H9 (cell line): ENCODE measurements at regions not wholly inside any gene's neighbourhood (a gene's known extent, or its start where the extent isn't known, plus 50 kb on each side); places are given as distances from the start of the nearest gene placed in this dataset.

ENCODE experiments used
- DNase-seq: peaks from one replicate; pipeline ENCODE4 v3.0.0-alpha.2; 2017
- H2AFZ ChIP-seq: one replicate; pipeline ENCODE4 v1.6.1; 2013; ENCODE audit warnings: mild to moderate bottlenecking, low read length, control low read depth, moderate library complexity
- H2AK5ac ChIP-seq: 2 replicates; pipeline ENCODE4 v1.6.1; 2013; ENCODE audit warnings: low read length, control low read depth, mixed read lengths; ENCODE audit not compliant: insufficient read length
- H2BK120ac ChIP-seq: one replicate; pipeline ENCODE4 v1.6.1; 2013; ENCODE audit warnings: low read depth, mild to moderate bottlenecking, low read length, control low read depth, inconsistent platforms; ENCODE audit not compliant: poor library complexity, severe bottlenecking
- H2BK12ac ChIP-seq: 2 replicates; pipeline ENCODE4 v1.6.1; 2013; ENCODE audit warnings: low read length, control low read depth, mixed read lengths, low read depth; ENCODE audit not compliant: insufficient read length
- H2BK15ac ChIP-seq: 2 replicates; pipeline ENCODE4 v1.6.1; 2013; ENCODE audit warnings: low read depth, low read length, control low read depth
- H2BK20ac ChIP-seq: one replicate; pipeline ENCODE4 v1.6.1; 2013; ENCODE audit warnings: low read depth, mild to moderate bottlenecking, low read length, control low read depth, inconsistent platforms; ENCODE audit not compliant: poor library complexity, severe bottlenecking
- H2BK5ac ChIP-seq: 2 replicates; pipeline ENCODE4 v1.6.1; 2013; ENCODE audit warnings: low read length, control low read depth, mixed read lengths; ENCODE audit not compliant: insufficient read length
- H3K14ac ChIP-seq: 2 replicates; pipeline ENCODE4 v1.6.1; 2013; ENCODE audit warnings: low read length, control low read depth; ENCODE audit not compliant: insufficient read depth
- H3K18ac ChIP-seq: 2 replicates; pipeline ENCODE4 v1.6.1; 2013; ENCODE audit warnings: low read depth, mild to moderate bottlenecking, mixed read lengths, low read length, control low read depth; ENCODE audit not compliant: insufficient read length
- H3K23ac ChIP-seq: 2 replicates; pipeline ENCODE4 v1.6.1; 2013; ENCODE audit warnings: low read length, control low read depth, mixed read lengths, low read depth; ENCODE audit not compliant: insufficient read length
- H3K23me2 ChIP-seq: 2 replicates; pipeline ENCODE4 v1.6.1; 2013; ENCODE audit warnings: low read depth, mild to moderate bottlenecking, mixed read lengths, low read length, control low read depth; ENCODE audit not compliant: insufficient read length, poor library complexity, severe bottlenecking
- H3K27ac ChIP-seq: 2 replicates; pipeline ENCODE4 v1.5.1; 2013; ENCODE audit warnings: low read length, control low read depth, mixed read lengths, low read depth; ENCODE audit not compliant: insufficient read length
- H3K27me3 ChIP-seq: 2 replicates; pipeline ENCODE4 v1.6.1; 2013; ENCODE audit warnings: low read length, control low read depth, inconsistent platforms; ENCODE audit not compliant: insufficient read depth
- H3K4ac ChIP-seq: 2 replicates; pipeline ENCODE4 v1.6.1; 2013; ENCODE audit warnings: low read depth, mild to moderate bottlenecking, control low read depth, inconsistent platforms, low read length, moderate library complexity
- H3K4me1 ChIP-seq: 2 replicates; pipeline ENCODE4 v1.6.1; 2013; ENCODE audit warnings: low read length, control low read depth, inconsistent platforms; ENCODE audit not compliant: insufficient read depth
- H3K4me2 ChIP-seq: 2 replicates; pipeline ENCODE4 v1.6.1; 2013; ENCODE audit warnings: low read length, control low read depth, mixed read lengths; ENCODE audit not compliant: insufficient read length, insufficient read depth
- H3K56ac ChIP-seq: 2 replicates; pipeline ENCODE4 v1.6.1; 2013; ENCODE audit warnings: low read depth, mild to moderate bottlenecking, mixed read lengths, low read length, control low read depth; ENCODE audit not compliant: insufficient read length
- H3K79me1 ChIP-seq: 2 replicates; pipeline ENCODE4 v1.6.1; 2013; ENCODE audit warnings: low read depth, mild to moderate bottlenecking, moderate library complexity, low read length, control low read depth, inconsistent platforms; ENCODE audit not compliant: insufficient read depth, poor library complexity, severe bottlenecking
- H3K79me2 ChIP-seq: 2 replicates; pipeline ENCODE4 v1.6.1; 2013; ENCODE audit warnings: low read length, control low read depth, inconsistent platforms; ENCODE audit not compliant: insufficient read depth
- H3K9ac ChIP-seq: 2 replicates; pipeline ENCODE4 v1.6.1; 2013; ENCODE audit warnings: low read length, control low read depth, mixed read lengths; ENCODE audit not compliant: insufficient read length; ENCODE audit errors: extremely low read depth
- H3K9me3 ChIP-seq: one replicate; pipeline ENCODE4 v1.6.1; 2013; ENCODE audit warnings: low read depth, low read length, inconsistent platforms; ENCODE audit not compliant: control insufficient read depth
- H3T11ph ChIP-seq: one replicate; pipeline ENCODE4 v1.6.1; 2013; ENCODE audit warnings: mild to moderate bottlenecking, low read length, control low read depth, inconsistent platforms
- H4K20me1 ChIP-seq: one replicate; pipeline ENCODE4 v1.6.1; 2013; ENCODE audit not compliant: control insufficient read depth, insufficient read length, insufficient read depth
- H4K5ac ChIP-seq: 2 replicates; pipeline ENCODE4 v1.6.1; 2013; ENCODE audit warnings: low read depth, mild to moderate bottlenecking, mixed read lengths, low read length, control low read depth; ENCODE audit not compliant: insufficient read length
- H4K8ac ChIP-seq: replicated peaks from 2 replicates; pipeline ENCODE4 v1.6.1; 2013; ENCODE audit warnings: low read length, control low read depth, mixed read lengths, low read depth; ENCODE audit not compliant: insufficient read length
- H4K91ac ChIP-seq: 2 replicates; pipeline ENCODE4 v1.6.1; 2013; ENCODE audit warnings: low read depth, mild to moderate bottlenecking, moderate library complexity, mixed read lengths, low read length, control low read depth; ENCODE audit not compliant: insufficient read length
- H3K27ac Mint-ChIP-seq, 3 experiments: 2 replicates in 2 of 3; 3 replicates in 1 of 3; pipeline ENCODE4 v1.8.0; 2020 to 2021; ENCODE audit warnings: mixed read lengths in 3 of 3, mild to moderate bottlenecking in 1 of 3, moderate library complexity in 1 of 3
- H3K27me3 Mint-ChIP-seq: 2 replicates; pipeline ENCODE4 v1.8.0; 2021; ENCODE audit warnings: low read depth, mild to moderate bottlenecking, moderate library complexity, mixed read lengths
- H3K36me3 Mint-ChIP-seq, 3 experiments: 2 replicates in 2 of 3; 3 replicates in 1 of 3; pipeline ENCODE4 v1.8.0; 2020 to 2021; ENCODE audit warnings: low read depth in 3 of 3, mixed read lengths in 3 of 3; ENCODE audit not compliant: insufficient read depth in 1 of 3
- H3K4me1 Mint-ChIP-seq, 2 experiments: 2 replicates each; pipeline ENCODE4 v1.8.0; 2020; ENCODE audit warnings: mixed read lengths in 2 of 2
- H3K4me3 Mint-ChIP-seq, 2 experiments: 2 replicates in 1 of 2; 3 replicates in 1 of 2; pipeline ENCODE4 v1.8.0; 2020 to 2021; ENCODE audit warnings: mild to moderate bottlenecking in 2 of 2, mixed read lengths in 2 of 2, moderate library complexity in 1 of 2
- H3K9me3 Mint-ChIP-seq, 2 experiments: 2 replicates in 1 of 2; 3 replicates in 1 of 2; pipeline ENCODE4 v1.8.0; 2020; ENCODE audit warnings: mild to moderate bottlenecking in 2 of 2, mixed read lengths in 2 of 2, moderate library complexity in 1 of 2
- CTCF ChIP-seq: fragments of 200-600 bp; sonication (generic); conservative IDR thresholded peaks from 3 replicates; pipeline ENCODE4 v1.8.0; 2021; ENCODE audit warnings: antibody characterized with exemption, mild to moderate bottlenecking
- WGBS: extraction: QIAGEN DNeasy Blood & Tissue Kit; methylation state at CpG from one replicate; pipeline ENCODE4 v1.1.7; 2013; ENCODE audit warnings: missing lambda C conversion rate, low lambda C conversion rate, mixed read lengths; ENCODE audit not compliant: insufficient read length; ENCODE audit errors: extremely low coverage; 5-methylcytosine and 5-hydroxymethylcytosine counted together

DNA sequence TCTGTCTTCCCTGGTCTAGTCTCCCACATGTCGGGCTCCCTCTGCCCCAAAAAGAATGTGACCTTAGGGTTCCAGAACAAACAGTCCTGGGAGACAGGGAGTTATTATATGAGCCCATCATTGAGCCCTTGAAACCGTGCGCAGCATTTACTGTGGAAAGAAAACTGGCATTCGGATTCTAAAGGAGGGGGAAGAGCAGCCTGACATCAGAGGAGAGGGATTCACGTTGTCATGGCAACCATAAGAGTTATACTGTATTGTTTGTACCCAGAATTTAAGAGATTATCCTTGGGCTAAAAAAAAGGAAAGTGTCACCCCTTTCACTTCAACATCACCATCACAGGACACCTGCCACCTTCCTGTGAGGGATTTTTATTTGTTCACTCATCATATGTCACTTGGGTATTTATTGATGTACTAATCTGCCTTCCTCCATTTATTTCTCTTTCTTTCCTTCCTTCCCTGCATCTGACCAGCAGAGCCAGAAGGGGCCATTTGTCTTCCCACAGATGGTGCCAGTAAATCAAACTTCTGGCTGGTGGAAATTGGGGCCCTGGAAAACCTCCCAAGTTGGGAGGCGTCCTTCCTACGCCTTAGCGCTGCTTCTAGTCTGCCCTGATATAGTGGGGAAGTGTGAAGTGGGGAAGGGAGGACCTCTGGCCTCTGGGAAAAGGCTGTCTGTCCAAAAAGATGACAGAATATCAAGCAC lies 64.9 kb upstream of the FRMPD3 start:
- DNase-seq = no peak
- no peaks in the 10 kb centered on the region for H3K9me3 ChIP-seq
- no peak overlapping the region for H3K23ac ChIP-seq
- no CpG with 5 or more reads among the region's 8 CpGs for WGBS
- H3K79me1 ChIP-seq = no peaks in the 10 kb centered on the region
- H3K4ac ChIP-seq = no peak overlapping the region
- H3K9me3 Mint-ChIP-seq = peaks cover 0 to 37% of the 10 kb centered on the region in 2 experiments; a peak in 2 of 5 replicates
- H3K79me2 ChIP-seq = no peaks in the 10 kb centered on the region
- H3K4me1 ChIP-seq = peaks cover 2% of the 10 kb centered on the region; the same call in 1 of the 2 replicates
- no peak overlapping the region for H2BK15ac ChIP-seq
- no peaks in the 10 kb centered on the region for H3K27me3 ChIP-seq
- H4K20me1 ChIP-seq = no peaks in the 10 kb centered on the region
- no peak overlapping the region for H3K18ac ChIP-seq
- no peaks in the 10 kb centered on the region for H3K36me3 Mint-ChIP-seq
- no peak overlapping the region for H3K4me2 ChIP-seq
- no peak overlapping the region for H3K27ac Mint-ChIP-seq
- no peak overlapping the region for H2AFZ ChIP-seq
- no peak overlapping the region for H2BK12ac ChIP-seq
- H3K4me1 Mint-ChIP-seq = peaks cover 4 to 10% of the 10 kb centered on the region in 2 experiments
- H3K27ac ChIP-seq = no peak overlapping the region
- H3K23me2 ChIP-seq = no peaks in the 10 kb centered on the region
- no peak overlapping the region for H3K4me3 Mint-ChIP-seq
- no peak overlapping the region for H2AK5ac ChIP-seq
- no peak overlapping the region for H2BK120ac ChIP-seq
- no peak overlapping the region for H3K56ac ChIP-seq
- H3K27me3 Mint-ChIP-seq = peaks cover 5% of the 10 kb centered on the region; the same call in 1 of the 2 replicates
- H3K14ac ChIP-seq = no peak overlapping the region
- H3K9ac ChIP-seq = no peak overlapping the region
- no peak overlapping the region for H2BK20ac ChIP-seq
- no peak overlapping the region for H3T11ph ChIP-seq
- H4K5ac ChIP-seq = no peak overlapping the region
- no peak for TF ChIP-seq CTCF
- no peak overlapping the region for H4K8ac ChIP-seq
- H2BK5ac ChIP-seq = no peak overlapping the region
- no peak overlapping the region for H4K91ac ChIP-seq
